ENCODE measurements at regions not wholly inside any gene's neighbourhood (a gene's known extent, or its start where the extent isn't known, plus 50 kb on each side); places are given as distances from the start of the nearest gene placed in this dataset.

DNA sequence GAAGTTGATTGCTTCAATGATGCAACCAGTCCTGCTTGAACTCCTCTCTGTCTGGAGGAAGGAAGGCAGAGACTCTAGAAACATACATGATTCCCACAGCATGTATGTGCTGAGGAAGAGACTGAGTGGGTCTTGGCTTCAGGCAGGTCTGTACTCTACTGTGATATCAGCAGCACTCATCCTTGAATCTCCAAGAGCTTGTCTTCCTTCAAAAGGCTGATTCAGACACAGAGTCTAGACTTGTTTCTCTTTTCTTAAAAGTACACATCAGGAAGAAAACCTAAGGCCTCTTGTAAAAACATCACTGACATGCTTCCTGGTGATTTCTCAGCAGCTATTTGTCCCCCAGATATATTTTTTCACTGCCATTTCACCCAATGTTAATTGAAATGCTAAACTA is 155.7 kb upstream of the HEY2 start:
- intact Hi-C loops (cut with micrococcal nuclease; ENCODE audit: unreplicated experiment): no loop called here
- TF ChIP-seq CTCF (IDR thresholded peaks at IDR 0.05; ENCODE audit: unreplicated experiment): no peak
- no peaks in the 10 kb centered on the region for H3K4me1 Mint-ChIP-seq (ENCODE audit: low read depth, unreplicated experiment)
- CTCF ChIA-PET: interaction anchor here (0.7 kb wide), 1 partner anchor 68 kb away, joined by 3 read pairs; no protein-coding TSS in a partner anchor
- no peak overlapping the region for H3K4me3 Mint-ChIP-seq (ENCODE audit: low read depth, unreplicated experiment)
- H3K27me3 Mint-ChIP-seq (ENCODE audit: unreplicated experiment): no peaks in the 10 kb centered on the region
- H3K36me3 Mint-ChIP-seq (ENCODE audit: insufficient read depth, unreplicated experiment): no peaks in the 10 kb centered on the region
- H3K9me3 Mint-ChIP-seq (ENCODE audit: low read depth, unreplicated experiment): no peaks in the 10 kb centered on the region
- no peak for DNase-seq
- no TSS peak for BruUV-seq (replicated peaks)
- no peak overlapping the region for H3K27ac Mint-ChIP-seq (ENCODE audit: unreplicated experiment)

DNA sequence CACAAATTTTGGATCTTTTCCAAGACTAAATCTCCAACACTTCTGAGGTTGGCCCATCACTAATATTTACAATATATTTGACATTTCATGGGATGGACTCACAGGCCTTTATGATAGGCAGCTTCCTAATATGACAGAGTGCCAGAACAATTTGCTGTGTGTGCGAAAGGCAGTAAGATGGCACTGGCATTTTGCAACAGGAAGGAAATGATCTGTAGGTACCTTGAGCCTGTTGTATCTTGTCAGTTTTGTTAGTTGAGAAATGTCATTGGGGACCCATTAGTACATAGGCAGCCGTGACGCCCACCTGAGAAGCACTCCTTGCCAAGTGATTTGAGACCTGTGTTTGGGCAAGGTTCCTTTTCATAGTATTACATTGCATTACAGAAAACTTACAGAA is 153.4 kb upstream of the HEY2 start:
- Mint-ChIP-seq H3K27ac (ENCODE audit: unreplicated experiment) (no peak overlapping the region), H3K4me1 (ENCODE audit: low read depth, unreplicated experiment) (no peaks in the 10 kb centered on the region), H3K36me3 (ENCODE audit: insufficient read depth, unreplicated experiment) (no peaks in the 10 kb centered on the region), H3K9me3 (ENCODE audit: low read depth, unreplicated experiment) (no peaks in the 10 kb centered on the region), H3K4me3 (ENCODE audit: low read depth, unreplicated experiment) (no peak overlapping the region), H3K27me3 (ENCODE audit: unreplicated experiment) (no peaks in the 10 kb centered on the region)
- TF ChIP-seq CTCF (IDR thresholded peaks at IDR 0.05; ENCODE audit: unreplicated experiment): no peak
- CTCF ChIA-PET: interaction anchor here (1.0 kb wide), 1 partner anchor 35 kb away, joined by 3 read pairs; no protein-coding TSS in a partner anchor
- BruUV-seq (replicated peaks): no TSS peak
- no peak for DNase-seq
- intact Hi-C loops (cut with micrococcal nuclease; ENCODE audit: unreplicated experiment): no loop called here

DNA sequence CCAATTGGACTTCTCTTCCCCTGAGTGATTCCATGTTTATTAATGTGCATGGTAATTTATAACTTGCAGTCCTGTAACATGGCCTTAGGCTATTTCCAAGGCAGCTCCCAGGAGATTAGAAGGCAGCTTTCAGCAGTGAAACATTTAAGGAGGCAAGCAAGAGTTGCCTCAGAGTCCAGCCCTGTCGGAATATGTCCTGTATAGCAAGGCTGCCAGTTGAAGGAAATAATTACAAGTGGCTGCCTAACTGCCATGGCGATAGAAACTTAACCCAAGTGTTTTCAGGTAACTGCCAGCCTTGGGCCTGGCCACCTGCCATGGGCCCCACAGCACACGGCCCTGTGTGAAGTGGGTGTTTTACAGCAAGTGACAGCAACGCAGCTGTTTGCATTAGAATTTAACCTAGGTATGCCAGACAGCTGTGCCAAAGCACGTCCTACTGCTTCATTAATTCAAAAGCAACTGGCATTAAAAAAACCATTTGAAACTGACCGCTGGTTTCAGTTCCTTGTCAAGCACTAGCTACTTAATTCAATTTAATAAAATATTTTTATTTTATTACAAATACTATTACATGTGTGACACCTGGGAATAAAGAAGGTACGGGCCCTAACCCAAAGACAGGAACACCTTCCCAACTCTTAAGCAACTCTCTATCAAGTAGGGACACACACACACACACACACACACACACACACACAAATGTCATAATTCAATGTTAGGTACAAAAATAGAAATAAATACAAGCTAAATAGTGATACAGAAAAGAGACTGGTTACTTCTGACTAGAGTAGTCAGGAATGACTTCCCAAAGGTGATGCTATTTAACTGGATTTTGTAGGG is 151.8 kb upstream of the HEY2 start:
- no peak overlapping the region for H3K4me3 Mint-ChIP-seq (ENCODE audit: low read depth, unreplicated experiment)
- intact Hi-C loops (cut with micrococcal nuclease; ENCODE audit: unreplicated experiment): no loop called here
- H3K9me3 Mint-ChIP-seq (ENCODE audit: low read depth, unreplicated experiment): no peaks in the 10 kb centered on the region
- H3K27ac Mint-ChIP-seq (ENCODE audit: unreplicated experiment): no peak overlapping the region
- no TSS peak for BruUV-seq (replicated peaks)
- CTCF ChIA-PET: no interaction called here
- no peaks in the 10 kb centered on the region for H3K4me1 Mint-ChIP-seq (ENCODE audit: low read depth, unreplicated experiment)
- no peaks in the 10 kb centered on the region for H3K27me3 Mint-ChIP-seq (ENCODE audit: unreplicated experiment)
- TF ChIP-seq CTCF (IDR thresholded peaks at IDR 0.05; ENCODE audit: unreplicated experiment): no peak
- no peaks in the 10 kb centered on the region for H3K36me3 Mint-ChIP-seq (ENCODE audit: insufficient read depth, unreplicated experiment)
- no peak for DNase-seq

DNA sequence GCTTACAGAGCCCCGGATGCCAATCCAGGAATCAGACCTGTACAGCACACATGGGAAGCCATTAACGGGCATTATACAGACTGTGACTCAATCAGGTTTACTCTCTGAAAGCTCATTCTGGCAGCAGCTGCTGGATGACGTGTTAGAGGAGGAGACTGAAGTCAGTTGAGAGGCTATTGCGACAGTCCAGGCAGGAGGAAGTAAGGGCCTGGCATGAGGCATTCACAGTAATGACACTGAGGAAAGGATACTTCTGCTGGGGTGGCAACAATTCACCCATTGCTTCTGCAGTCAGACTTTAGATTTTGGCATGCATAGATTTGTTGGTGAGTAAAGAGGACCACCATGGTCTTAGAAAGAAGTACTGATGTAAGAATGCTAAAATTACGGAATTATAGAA is 151.0 kb upstream of the HEY2 start:
- no peaks in the 10 kb centered on the region for H3K4me1 Mint-ChIP-seq (ENCODE audit: low read depth, unreplicated experiment)
- CTCF ChIA-PET: no interaction called here
- BruUV-seq (replicated peaks): no TSS peak

More for the DNA sequence above, 151.0 kb upstream of the HEY2 start:
- H3K36me3 Mint-ChIP-seq (ENCODE audit: insufficient read depth, unreplicated experiment): no peaks in the 10 kb centered on the region
- intact Hi-C loops (cut with micrococcal nuclease; ENCODE audit: unreplicated experiment): no loop called here
- no peaks in the 10 kb centered on the region for H3K9me3 Mint-ChIP-seq (ENCODE audit: low read depth, unreplicated experiment)
- no peak overlapping the region for H3K4me3 Mint-ChIP-seq (ENCODE audit: low read depth, unreplicated experiment)
- H3K27ac Mint-ChIP-seq (ENCODE audit: unreplicated experiment): no peak overlapping the region
- no peaks in the 10 kb centered on the region for H3K27me3 Mint-ChIP-seq (ENCODE audit: unreplicated experiment)
- DNase-seq: peak; percentile 24
- no peak for TF ChIP-seq CTCF (IDR thresholded peaks at IDR 0.05; ENCODE audit: unreplicated experiment)

Measured in Calu3 (cell line).